ENCODE measurements at regions not wholly inside any gene's neighbourhood (a gene's known extent, or its start where the extent isn't known, plus 50 kb on each side); places are given as distances from the start of the nearest gene placed in this dataset.

DNA sequence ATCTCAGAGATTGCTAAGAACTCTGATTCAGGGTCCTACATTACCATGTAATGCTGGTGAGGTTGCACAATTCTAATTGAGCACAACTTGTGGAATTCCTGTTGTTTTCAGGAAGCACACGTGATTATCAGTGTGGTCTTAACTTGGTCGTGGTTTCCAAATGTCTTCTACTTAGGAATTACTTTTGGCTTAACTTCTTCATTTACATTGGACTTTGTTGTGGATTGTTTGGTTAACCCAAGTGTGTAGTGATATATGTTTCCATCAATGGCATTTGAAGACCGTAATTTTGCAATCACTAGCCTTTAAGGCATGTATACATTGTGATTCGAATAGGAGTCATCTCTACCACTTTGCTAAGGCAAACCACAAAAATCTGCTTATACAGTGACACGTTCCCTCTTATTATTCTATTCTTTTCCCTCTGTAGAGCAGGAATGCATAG is 373.3 kb downstream of the IRS1 start:
- no peak for DNase-seq

DNA sequence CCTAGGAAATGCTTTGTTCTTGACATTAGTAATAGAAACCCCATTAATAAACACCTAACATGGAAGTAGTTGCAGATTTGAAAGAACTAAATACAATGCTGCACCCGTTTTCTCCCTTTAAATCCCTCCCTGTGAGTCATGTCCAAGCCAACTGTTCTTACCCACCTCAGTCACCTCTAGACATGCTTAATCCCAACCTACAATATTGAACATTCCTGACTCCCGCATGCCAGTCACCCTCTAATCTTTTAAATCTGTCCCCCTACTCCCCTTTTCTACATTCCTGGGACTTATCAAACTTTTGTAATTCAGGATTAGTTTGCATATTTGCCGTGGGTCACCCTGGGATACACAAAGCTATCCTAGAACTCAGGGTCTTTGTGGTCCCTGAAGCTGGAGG is 374.6 kb downstream of the IRS1 start:
- no peak for DNase-seq

DNA sequence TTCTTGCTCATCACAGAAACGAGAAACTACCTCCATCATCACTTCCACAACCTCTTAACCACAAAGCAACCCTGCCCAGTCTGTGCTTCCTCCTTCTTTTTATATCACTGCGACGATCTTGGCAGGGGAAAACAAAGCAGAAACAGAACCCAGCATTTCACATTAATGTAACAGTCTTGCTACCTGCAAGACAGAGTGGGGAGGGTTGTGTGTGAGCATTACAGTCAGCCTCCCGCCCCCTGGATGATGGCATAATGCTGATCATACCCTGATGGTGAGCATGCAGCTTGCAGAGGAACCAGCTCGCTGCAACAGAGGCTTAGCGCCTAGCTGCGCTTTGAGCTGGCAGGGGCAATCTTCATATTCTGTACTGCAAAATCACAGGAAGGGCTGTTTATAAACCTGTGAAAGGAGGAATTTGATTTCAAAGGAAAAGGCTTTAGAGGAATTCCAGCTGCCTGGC is 376.1 kb downstream of the IRS1 start:
- no peak for DNase-seq

- no peak for DNase-seq
Measured at GRCh38 chr2:226420646-226421045, 379.0 kb downstream of the IRS1 start.

DNA sequence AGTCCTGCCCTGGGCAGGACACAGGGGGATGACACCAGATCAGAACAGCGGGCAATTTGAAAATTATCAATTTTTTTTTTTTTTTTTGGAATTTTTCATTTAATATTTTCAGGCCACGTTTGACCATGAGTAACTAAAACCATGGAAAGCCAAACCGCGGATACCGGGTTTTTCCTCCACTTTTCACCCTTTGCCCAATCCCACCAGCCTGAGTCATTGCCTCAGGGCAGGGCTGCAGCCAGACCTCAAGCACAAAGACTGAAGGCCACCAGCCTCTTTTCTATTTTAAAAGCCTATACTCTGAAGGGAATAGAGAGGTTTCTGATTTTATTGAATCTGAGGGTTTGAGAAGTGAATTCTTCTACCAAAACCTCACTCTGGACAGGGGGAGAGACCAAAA is 381.1 kb downstream of the IRS1 start:
- no peak for DNase-seq

DNA sequence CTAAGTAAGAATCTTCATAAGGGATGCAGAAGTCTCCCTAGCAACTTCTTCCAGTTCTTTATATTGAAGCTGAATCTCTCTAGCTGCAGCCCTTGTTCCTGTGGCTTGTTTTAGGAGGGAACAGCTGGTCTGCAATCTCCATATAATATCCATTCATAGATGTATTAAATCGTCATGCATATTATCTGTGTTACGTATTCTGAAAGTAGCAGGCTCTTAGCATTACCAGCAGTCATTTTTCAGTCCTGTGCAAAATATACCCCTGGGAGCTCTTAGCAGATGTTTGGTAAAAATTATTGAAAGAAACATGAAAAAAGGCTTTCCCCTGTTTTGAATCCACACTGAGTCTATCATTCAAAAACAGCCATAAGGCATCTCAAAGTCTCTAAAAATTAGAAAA is 385.3 kb downstream of the IRS1 start:
- DNase-seq, result no peak

GRCh38 chr2:226413498-226414130 is 386.0 kb downstream of the IRS1 start:
- no peak for DNase-seq

- no peak for DNase-seq
Measured at GRCh38 chr2:226411727-226412360, 387.8 kb downstream of the IRS1 start.

- no peak for DNase-seq
Measured at GRCh38 chr2:226411205-226411604, 388.4 kb downstream of the IRS1 start.

GRCh38 chr2:226410247-226410835 is 389.3 kb downstream of the IRS1 start:
- no peak for DNase-seq

DNA sequence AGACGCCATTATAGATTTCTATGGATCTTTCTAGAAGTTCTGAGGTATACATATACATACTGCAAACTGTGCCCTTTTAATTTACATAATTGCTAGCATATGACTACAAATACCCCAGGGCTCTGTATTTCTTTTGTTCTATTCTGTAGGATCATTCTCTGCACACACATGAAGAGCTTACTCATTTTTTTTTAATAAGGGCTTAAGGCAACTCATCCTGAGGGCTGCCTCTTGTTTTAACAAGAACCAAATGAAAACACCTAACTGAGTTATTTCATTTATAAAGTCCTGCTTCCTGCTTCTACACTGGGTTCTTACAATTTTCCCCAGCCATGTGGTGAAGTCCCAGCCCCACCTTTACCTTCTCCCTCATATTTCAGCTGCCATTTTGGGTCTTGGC is 390.5 kb downstream of the IRS1 start:
- no peak for DNase-seq

GRCh38 chr2:226408141-226408540 is 391.5 kb downstream of the IRS1 start:
- DNase-seq, result no peak

GRCh38 chr2:226407135-226407534 is 392.5 kb downstream of the IRS1 start:
- DNase-seq, result no peak

DNA sequence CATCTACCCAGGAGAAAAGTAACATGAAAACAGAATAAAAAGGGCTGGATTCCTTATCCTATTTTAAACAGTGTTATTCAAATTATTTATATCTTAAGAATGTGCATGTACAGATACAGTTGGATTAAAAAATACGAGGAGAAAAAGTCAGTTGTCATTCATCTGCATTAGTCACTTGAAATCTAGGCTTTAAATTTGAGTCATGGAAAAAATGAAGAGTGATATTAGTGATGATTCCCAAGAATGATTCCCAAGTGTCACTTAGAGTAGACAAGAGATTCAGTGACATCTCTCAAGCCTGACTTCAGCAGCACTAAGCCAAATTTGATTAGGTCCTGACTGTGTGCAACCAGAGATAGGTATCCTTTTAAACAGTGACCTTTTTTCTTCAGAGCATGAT is 394.2 kb downstream of the IRS1 start:
- DNase-seq, result no peak

DNA sequence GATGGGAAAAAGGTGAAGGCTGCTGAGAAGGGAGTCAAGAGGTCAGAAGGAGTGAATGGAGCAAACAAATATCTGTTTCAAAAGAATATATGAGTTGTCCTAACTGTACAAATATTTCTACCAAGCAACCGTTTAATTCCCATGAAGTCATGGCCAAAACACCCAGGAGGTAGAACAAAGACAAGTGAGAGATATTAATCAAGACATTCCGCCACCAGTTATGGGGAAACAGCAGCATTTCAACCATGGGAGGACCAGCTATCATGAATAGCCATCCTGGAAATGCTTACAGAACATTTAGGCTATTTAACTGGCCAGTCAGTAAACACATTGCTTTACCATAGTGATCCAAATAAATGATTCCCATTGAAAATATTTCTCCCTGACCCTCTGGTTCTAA is 396.3 kb downstream of the IRS1 start:
- DNase-seq, result no peak

- DNase-seq, result no peak
Measured at GRCh38 chr2:226399006-226399405, 400.6 kb downstream of the IRS1 start.

DNA sequence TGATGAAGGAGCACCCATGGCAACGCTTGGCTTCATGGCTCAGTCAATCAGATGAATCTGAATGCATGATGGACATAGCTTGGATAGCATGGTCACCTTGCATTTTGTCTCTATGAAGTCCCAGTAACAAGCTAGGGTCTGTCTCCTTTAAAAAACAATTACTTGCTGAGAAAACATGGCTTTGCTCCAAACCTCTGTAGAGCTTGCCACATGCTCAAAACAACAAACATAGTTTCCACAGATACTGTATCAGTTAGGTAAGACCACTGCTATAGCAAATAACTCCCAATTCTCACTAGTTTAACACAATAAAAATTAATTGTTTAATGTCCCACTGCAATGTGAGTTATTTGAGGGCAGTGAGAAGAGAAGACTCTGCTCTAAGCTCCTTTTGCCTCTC is 401.0 kb downstream of the IRS1 start:
- no peak for DNase-seq

GRCh38 chr2:226396541-226396940 is 403.1 kb downstream of the IRS1 start:
- DNase-seq, result no peak

DNA sequence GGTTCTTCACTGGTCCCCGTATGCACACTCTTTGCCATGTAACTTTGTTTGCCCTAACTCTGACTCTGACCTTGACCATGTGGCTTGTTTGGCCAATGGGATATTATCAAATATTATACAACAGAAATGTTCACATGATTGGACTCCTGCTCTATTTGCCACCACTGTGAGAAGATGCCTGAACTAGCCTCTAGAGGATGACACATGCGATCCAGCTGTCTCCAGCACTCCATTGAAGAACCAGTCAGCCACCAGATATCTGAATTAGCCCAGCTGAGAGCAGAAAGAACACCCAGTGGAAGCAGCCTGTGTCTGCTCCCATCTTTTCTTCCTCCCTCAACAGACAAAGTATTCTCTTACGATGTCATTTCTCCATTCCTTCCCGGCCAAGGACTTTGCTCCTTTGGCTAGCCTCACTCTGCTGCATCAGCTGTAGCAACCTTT is 412.1 kb downstream of the IRS1 start:
- no peak for DNase-seq

GRCh38 chr2:226383461-226383860 is 416.2 kb downstream of the IRS1 start:
- no peak for DNase-seq

GRCh38 chr2:226380679-226381078 is 418.9 kb downstream of the IRS1 start:
- no peak for DNase-seq

GRCh38 chr2:226378753-226379705 is 420.6 kb downstream of the IRS1 start:
- no peak for DNase-seq

Data from dermis blood vessel endothelial cell (primary cell).